LNCAP (cell line): ENCODE measurements at regions not wholly inside any gene's neighbourhood (a gene's known extent, or its start where the extent isn't known, plus 50 kb on each side); places are given as distances from the start of the nearest gene placed in this dataset.

Experiments used
- TF ChIP-seq, protein P1 (sequence below): fragments of 450-650 bp; IDR thresholded peaks from 2 replicates; pipeline ENCODE4 v1.5.1; 2017; ENCODE audit warnings: mild to moderate bottlenecking

DNA sequence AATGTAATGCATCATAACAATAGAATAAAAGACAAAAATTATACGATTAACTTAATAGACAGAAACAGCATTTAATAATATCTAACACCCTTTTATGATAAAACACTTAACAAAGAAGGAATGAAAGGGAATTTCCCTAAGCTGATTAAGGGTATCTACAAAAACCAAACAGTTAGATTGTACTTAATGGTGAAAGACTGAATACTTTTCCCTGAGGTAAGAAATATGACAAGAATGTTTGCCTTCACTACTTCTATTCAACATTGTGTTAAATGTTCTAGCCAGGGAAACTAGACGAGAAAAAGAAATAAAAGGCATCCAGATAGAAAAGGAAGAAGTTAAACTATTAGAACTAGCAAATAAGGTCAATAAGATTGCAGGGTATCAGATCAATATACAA lies 276.9 kb downstream of the BAMBI start:
- TF ChIP-seq, protein P1, sequence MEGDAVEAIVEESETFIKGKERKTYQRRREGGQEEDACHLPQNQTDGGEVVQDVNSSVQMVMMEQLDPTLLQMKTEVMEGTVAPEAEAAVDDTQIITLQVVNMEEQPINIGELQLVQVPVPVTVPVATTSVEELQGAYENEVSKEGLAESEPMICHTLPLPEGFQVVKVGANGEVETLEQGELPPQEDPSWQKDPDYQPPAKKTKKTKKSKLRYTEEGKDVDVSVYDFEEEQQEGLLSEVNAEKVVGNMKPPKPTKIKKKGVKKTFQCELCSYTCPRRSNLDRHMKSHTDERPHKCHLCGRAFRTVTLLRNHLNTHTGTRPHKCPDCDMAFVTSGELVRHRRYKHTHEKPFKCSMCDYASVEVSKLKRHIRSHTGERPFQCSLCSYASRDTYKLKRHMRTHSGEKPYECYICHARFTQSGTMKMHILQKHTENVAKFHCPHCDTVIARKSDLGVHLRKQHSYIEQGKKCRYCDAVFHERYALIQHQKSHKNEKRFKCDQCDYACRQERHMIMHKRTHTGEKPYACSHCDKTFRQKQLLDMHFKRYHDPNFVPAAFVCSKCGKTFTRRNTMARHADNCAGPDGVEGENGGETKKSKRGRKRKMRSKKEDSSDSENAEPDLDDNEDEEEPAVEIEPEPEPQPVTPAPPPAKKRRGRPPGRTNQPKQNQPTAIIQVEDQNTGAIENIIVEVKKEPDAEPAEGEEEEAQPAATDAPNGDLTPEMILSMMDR: no peak

DNA sequence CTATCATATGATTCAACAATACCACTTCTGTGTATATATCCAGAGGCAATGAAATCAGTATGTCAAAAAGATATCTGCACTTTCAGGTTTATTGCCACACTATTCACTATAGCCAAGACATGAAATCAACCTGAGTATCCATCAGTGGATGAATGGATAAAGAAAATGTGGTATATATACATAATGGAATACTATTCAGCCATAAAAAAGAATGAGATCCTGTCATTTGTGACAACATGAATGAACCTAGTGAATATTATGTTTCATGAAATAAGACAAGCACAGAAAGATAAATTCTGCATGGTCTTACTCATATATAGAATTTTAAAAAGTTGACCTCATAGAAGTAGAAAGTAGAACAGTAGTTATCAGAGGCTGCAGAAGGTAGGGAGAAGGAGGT lies 281.1 kb downstream of the BAMBI start:
- TF ChIP-seq, protein P1: no peak

DNA sequence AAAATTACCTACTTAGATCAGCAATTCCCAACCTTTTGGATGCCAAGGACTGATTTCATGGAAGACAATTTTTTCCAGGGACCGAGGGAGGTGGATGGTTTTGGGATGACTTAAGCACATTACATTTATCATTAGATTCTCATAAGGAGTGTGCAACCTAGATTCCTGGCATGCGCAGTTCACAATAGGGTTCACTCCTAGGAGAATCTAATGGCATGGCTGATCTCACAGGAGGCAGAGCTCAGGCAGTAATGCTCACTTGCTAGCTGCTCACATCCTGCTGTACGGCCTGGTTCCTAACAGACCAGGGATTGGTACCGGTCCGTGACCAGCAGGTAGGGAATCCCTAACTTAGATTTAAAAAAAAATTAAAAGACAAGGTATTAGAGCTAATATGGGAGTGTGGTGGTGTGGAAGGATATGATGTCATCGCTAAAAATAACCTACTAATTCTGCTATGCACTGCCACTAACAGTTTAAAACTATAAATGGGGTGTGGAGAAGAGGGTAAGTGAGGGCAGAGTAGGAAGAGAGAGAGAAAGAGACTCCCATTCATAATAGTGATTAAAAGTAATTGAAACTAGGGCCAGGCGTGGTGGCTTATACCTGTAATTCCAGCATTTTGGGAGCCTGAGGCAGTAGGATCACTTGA lies 282.7 kb downstream of the BAMBI start:
- TF ChIP-seq, protein P1: no peak

DNA sequence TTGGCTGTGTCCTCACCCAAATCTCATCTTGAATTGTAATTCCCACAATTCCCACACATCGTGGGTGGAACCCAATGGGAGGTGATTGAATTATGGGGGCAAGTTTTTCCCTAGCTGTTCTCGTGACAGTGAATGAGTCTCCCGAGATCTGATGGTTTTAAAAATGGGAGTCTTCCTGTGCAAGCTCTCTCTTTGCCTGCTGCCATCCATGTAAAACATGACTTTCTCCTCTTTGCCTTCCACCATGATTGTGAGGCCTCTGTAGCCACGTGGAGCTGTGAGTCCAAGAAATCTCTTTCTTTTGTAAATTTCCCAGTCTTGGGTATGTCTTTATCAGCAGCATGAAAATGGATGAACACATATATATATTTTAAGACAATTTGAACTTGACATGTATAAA lies 285.4 kb downstream of the BAMBI start:
- TF ChIP-seq, protein P1: no peak

DNA sequence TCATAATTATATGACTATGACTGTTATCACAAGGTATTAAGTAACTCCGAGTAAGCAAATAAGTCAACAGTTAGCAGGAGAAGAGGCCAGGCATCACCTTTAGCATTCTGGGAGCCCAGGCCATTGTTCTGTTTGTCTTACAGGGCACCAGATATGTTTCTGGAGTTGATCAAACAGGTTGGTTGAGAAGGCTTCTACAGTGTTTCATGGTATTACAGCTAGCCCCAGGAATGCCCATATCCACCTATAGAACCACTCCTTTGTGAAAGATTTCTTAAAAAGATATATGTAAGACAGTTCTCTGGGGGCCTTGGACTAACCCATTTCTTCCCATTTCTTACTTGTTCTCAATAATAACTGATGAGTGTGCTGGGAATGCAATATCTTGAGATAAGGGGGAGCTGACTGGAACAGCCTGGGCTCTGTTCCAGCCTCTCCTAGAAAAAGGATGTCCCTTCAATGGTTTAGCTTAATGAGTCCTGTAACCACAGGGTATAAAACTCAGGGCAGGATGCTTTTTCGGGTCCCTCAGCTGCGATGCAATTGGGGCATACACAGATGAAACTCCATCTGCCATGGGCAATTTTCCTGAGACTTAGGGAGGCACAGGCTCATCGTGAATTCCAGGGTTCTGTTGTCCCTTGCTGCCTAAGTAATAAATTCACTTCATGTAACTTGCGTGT lies 286.4 kb downstream of the BAMBI start:
- TF ChIP-seq, protein P1: no peak

DNA sequence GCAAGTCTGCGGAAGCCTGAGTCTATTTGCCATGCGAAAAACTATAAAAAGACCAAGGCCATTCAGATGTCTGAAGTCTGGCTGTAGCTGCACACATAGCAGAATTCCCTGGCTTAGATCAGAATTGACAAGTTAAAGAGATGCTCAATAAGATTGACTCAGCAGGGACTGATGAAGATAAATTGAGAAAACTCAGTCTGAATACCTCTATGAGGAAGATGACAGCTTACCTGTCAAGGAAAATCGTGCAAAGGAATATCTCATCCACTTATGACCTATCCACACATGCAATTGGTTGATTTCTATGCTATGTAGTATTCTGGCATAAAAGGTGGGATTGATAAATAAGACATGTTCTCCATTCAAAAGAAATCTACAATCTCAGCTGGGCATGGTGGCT lies 288.6 kb downstream of the BAMBI start:
- TF ChIP-seq, protein P1: no peak

DNA sequence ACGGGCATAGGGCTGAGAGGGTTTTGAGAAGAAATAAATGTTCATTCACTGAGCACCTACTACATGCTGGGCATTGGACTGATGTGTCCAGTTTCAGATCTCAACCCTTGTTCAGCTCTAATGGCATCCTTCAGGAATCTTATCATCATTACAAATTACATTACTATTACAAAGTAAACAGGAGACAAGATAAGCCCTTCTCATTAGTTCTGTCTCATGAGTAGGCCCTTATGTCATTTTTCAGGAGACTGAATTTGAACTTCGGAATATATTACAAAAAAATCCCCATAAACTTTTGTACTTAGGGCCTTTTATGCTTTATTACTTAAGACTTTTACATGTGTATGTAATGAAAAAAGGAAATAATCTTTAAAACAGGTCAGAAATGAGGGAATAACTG lies 289.7 kb downstream of the BAMBI start:
- TF ChIP-seq, protein P1: no peak
